ENCODE measurements at regions not wholly inside any gene's neighbourhood (a gene's known extent, or its start where the extent isn't known, plus 50 kb on each side); places are given as distances from the start of the nearest gene placed in this dataset.

DNA sequence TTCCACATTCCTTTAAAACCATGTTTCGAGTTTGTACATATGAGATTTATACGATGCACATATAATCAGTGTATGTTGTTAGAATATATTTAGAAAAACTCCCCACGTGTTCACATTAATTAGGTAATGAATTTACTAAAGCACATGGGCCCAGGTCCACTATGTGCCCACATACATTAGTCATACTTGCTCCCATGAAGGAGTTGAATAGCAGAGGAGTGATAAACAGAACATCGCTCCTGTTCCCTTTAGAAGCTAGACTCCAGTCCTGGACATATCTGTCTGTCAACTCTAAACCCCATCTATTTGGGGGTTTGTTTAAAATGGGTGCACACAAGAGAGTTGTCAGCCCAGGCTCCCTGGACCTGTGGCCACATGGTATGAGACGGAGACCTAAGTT, 108.1 kb upstream of the TIAM2 start:
- intact Hi-C loops (cut with micrococcal nuclease; ENCODE audit: unreplicated experiment): no loop called here
- Histone ChIP-seq H3K27me3 (replicated peaks; ENCODE audit: control insufficient read depth, insufficient read depth, low read length) (no peaks in the 10 kb centered on the region), H3K4me3 (ENCODE audit: low read depth, low read length) (no peak overlapping the region), H3K4me1 (no peaks in the 10 kb centered on the region), H3K9me3 (no peaks in the 10 kb centered on the region), H3K36me3 (ENCODE audit: control insufficient read depth, insufficient read depth, low read length) (no peaks in the 10 kb centered on the region)
- TF ChIP-seq CTCF (IDR thresholded peaks at IDR 0.05; ENCODE audit: insufficient read depth in 1 of 2, low read depth in 1 of 2, low read length in 1 of 2, severe bottlenecking in 1 of 2, unreplicated experiment in 1 of 2): no peak
- no peak for DNase-seq
- Mint-ChIP-seq H3K4me1 (ENCODE audit: low read depth, unreplicated experiment) (no peaks in the 10 kb centered on the region), H3K27ac (ENCODE audit: unreplicated experiment) (no peak overlapping the region), H3K27me3 (ENCODE audit: insufficient read depth, unreplicated experiment) (no peaks in the 10 kb centered on the region), H3K36me3 (ENCODE audit: insufficient read depth, unreplicated experiment) (peaks cover 12% of the 10 kb centered on the region), H3K4me3 (ENCODE audit: unreplicated experiment) (no peak overlapping the region), H3K9me3 (ENCODE audit: unreplicated experiment) (no peaks in the 10 kb centered on the region)
- BruUV-seq (replicated peaks): no TSS peak
- CTCF ChIA-PET: no interaction called here
- POLR2A ChIA-PET: no interaction called here

DNA sequence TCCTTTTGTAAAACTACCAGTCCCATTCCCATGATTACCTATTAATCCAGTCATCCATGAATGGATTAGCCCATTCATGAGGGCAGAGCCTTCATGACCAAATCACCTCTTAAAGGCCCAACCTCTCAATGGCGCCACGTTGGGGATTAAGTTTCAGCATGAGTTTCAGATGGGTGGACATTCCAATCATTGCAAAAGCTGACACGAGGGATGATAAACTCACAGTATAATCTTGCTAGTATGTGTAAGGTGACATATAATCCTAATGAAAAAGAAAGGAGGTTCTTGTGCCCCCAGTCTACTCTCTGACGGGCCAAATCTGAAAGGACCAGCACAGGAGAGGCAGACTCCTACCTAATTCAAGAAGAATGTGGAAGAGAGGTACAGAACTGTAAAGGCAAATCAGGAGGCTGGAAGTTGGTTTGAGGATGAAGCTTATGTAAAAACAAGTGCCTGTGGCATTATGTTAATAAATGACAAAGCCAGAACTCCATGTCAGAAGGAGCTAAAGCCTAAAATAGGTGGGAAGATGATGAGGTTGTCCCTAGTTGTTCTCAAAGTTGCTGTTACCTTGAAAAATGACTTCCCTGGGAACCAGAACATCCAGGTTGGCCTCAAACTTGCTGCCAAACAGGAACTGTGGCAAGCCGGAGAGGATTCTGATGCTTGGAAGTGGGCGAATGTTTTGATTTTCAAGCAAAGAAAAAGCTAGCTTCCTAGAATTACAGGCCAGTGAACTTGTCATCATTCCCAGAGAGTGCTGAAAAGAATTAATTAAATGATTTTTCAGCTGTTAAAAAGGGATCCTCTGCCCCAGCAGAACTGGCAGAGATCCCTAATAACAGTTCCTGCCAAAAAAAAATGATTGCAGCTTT, 106.5 kb upstream of the TIAM2 start:
- Histone ChIP-seq H3K36me3 (ENCODE audit: control insufficient read depth, insufficient read depth, low read length) (no peaks in the 10 kb centered on the region), H3K9me3 (no peaks in the 10 kb centered on the region), H3K4me1 (no peaks in the 10 kb centered on the region), H3K27me3 (replicated peaks; ENCODE audit: control insufficient read depth, insufficient read depth, low read length) (no peaks in the 10 kb centered on the region), H3K4me3 (ENCODE audit: low read depth, low read length) (no peak overlapping the region)
- Mint-ChIP-seq H3K9me3 (ENCODE audit: unreplicated experiment) (no peaks in the 10 kb centered on the region), H3K4me1 (ENCODE audit: low read depth, unreplicated experiment) (no peaks in the 10 kb centered on the region), H3K4me3 (ENCODE audit: unreplicated experiment) (no peak overlapping the region), H3K27ac (ENCODE audit: unreplicated experiment) (no peak overlapping the region), H3K27me3 (ENCODE audit: insufficient read depth, unreplicated experiment) (no peaks in the 10 kb centered on the region), H3K36me3 (ENCODE audit: insufficient read depth, unreplicated experiment) (peaks cover 4% of the 10 kb centered on the region)
- POLR2A ChIA-PET: no interaction called here
- no peak for DNase-seq
- intact Hi-C loops (cut with micrococcal nuclease; ENCODE audit: unreplicated experiment): no loop called here
- CTCF ChIA-PET: no interaction called here
- no peak for TF ChIP-seq CTCF (IDR thresholded peaks at IDR 0.05; ENCODE audit: insufficient read depth in 1 of 2, low read depth in 1 of 2, low read length in 1 of 2, severe bottlenecking in 1 of 2, unreplicated experiment in 1 of 2)
- BruUV-seq (replicated peaks): no TSS peak

GRCh38 chr6:154890874-154891273, 104.2 kb upstream of the TIAM2 start:
- H3K27ac Mint-ChIP-seq (ENCODE audit: unreplicated experiment): no peak overlapping the region

More at GRCh38 chr6:154890874-154891273, 104.2 kb upstream of the TIAM2 start:
- Mint-ChIP-seq H3K27me3 (ENCODE audit: insufficient read depth, unreplicated experiment) (no peaks in the 10 kb centered on the region), H3K4me1 (ENCODE audit: low read depth, unreplicated experiment) (no peaks in the 10 kb centered on the region), H3K9me3 (ENCODE audit: unreplicated experiment) (no peaks in the 10 kb centered on the region), H3K36me3 (ENCODE audit: insufficient read depth, unreplicated experiment) (no peaks in the 10 kb centered on the region), H3K4me3 (ENCODE audit: unreplicated experiment) (no peak overlapping the region)
- no peak for TF ChIP-seq CTCF (IDR thresholded peaks at IDR 0.05; ENCODE audit: insufficient read depth in 1 of 2, low read depth in 1 of 2, low read length in 1 of 2, severe bottlenecking in 1 of 2, unreplicated experiment in 1 of 2)
- ChIA-PET CTCF (no interaction called here), POLR2A (no interaction called here)
- Histone ChIP-seq H3K9me3 (no peaks in the 10 kb centered on the region), H3K4me1 (no peaks in the 10 kb centered on the region), H3K36me3 (ENCODE audit: control insufficient read depth, insufficient read depth, low read length) (no peaks in the 10 kb centered on the region), H3K27me3 (replicated peaks; ENCODE audit: control insufficient read depth, insufficient read depth, low read length) (no peaks in the 10 kb centered on the region), H3K4me3 (ENCODE audit: low read depth, low read length) (no peak overlapping the region)
- DNase-seq: no peak
- no TSS peak for BruUV-seq (replicated peaks)
- intact Hi-C loops (cut with micrococcal nuclease; ENCODE audit: unreplicated experiment): no loop called here
